PC-3 (cell line): ENCODE measurements at regions not wholly inside any gene's neighbourhood (a gene's known extent, or its start where the extent isn't known, plus 50 kb on each side); places are given as distances from the start of the nearest gene placed in this dataset.

Experiments
- ATAC-seq: fragments of 200-7000 bp; cut with Tn5 transposase; 2 replicates; pipeline ENCODE4 v1.9.1; 2020; ENCODE audit warnings: mild to moderate bottlenecking, moderate library complexity
- BruUV-seq: library from RNA; stranded (reverse); fragments of 400-500 nt; replicated peaks from 2 replicates; lab custom pipeline; 2021; lab: Mats Ljungman, UMichigan
- CTCF ChIA-PET: fragments of 300-600 bp; sonication (Branson Sonifier 250); formaldehyde crosslinking; loops from one replicate; lab custom pipeline; 2022; ENCODE audit warnings: antibody characterized with exemption; lab: Charles Lee
- POLR2A ChIA-PET: fragments of 300-600 bp; sonication (Branson Sonifier 250); formaldehyde crosslinking; loops from one replicate; lab custom pipeline; 2022; ENCODE audit warnings: antibody characterized with exemption; ENCODE audit not compliant: unreplicated experiment; lab: Charles Lee
- DNase-seq: peaks from one replicate; pipeline ENCODE4 v3.0.0-alpha.2; 2015
- H2AFZ ChIP-seq: fragments of 300-600 bp; sonication (generic); 2 replicates; pipeline ENCODE4 v1.6.0; 2016; ENCODE audit warnings: antibody characterized with exemption, low read length
- H3F3A ChIP-seq: fragments of 300-600 bp; sonication (generic); one replicate; pipeline ENCODE4 v1.6.0; 2017; ENCODE audit warnings: antibody characterized with exemption, low read length, control low read depth, mild to moderate bottlenecking; ENCODE audit not compliant: unreplicated experiment
- H3K27ac ChIP-seq: fragments of 300-600 bp; sonication (generic); 2 replicates; pipeline ENCODE4 v1.5.1; 2016; ENCODE audit warnings: mild to moderate bottlenecking, low read length
- H3K27me3 ChIP-seq: fragments of 300-600 bp; sonication (generic); 2 replicates; pipeline ENCODE4 v1.6.1; 2016; ENCODE audit warnings: low read length, mixed read lengths
- H3K36me3 ChIP-seq: fragments of 300-600 bp; sonication (generic); 2 replicates; pipeline ENCODE4 v1.6.1; 2016; ENCODE audit warnings: low read depth, mixed run types, low read length, mixed read lengths
- H3K4me1 ChIP-seq: fragments of 300-600 bp; sonication (generic); 2 replicates; pipeline ENCODE4 v1.5.1; 2016; ENCODE audit warnings: low read length; ENCODE audit not compliant: insufficient read depth
- H3K4me2 ChIP-seq: fragments of 300-600 bp; sonication (generic); 2 replicates; pipeline ENCODE4 v1.6.0; 2016; ENCODE audit warnings: low read length
- H3K4me3 ChIP-seq: fragments of 300-600 bp; sonication (generic); 2 replicates; pipeline ENCODE4 v1.5.1; 2016; ENCODE audit warnings: mild to moderate bottlenecking, low read length, mixed read lengths
- H3K79me2 ChIP-seq: fragments of 300-600 bp; sonication (generic); 2 replicates; pipeline ENCODE4 v1.6.1; 2017; ENCODE audit warnings: low read length, mixed read lengths
- H3K9ac ChIP-seq: fragments of 300-600 bp; sonication (generic); 2 replicates; pipeline ENCODE4 v1.6.0; 2016; ENCODE audit warnings: mild to moderate bottlenecking, low read length
- H3K9me2 ChIP-seq: fragments of 300-600 bp; sonication (generic); replicated peaks from 2 replicates; pipeline ENCODE4 v1.6.1; 2016; ENCODE audit warnings: mixed run types, low read length, mixed read lengths
- H3K9me3 ChIP-seq: fragments of 300-600 bp; sonication (generic); 2 replicates; pipeline ENCODE4 v1.6.1; 2016; ENCODE audit warnings: low read length, mixed read lengths
- H4K20me1 ChIP-seq: fragments of 300-600 bp; sonication (generic); 2 replicates; pipeline ENCODE4 v1.6.1; 2016; ENCODE audit warnings: low read length, mixed read lengths
- EZH2 ChIP-seq: fragments of 300-600 bp; sonication (generic); IDR thresholded peaks from one replicate; pipeline ENCODE4 v1.6.1; 2017; ENCODE audit warnings: antibody characterized with exemption, mild to moderate bottlenecking, low read length; ENCODE audit not compliant: unreplicated experiment
- EZH2phosphoT487 ChIP-seq: fragments of 300-600 bp; sonication (generic); IDR thresholded peaks from 2 replicates; pipeline ENCODE4 v1.6.1; 2018; ENCODE audit warnings: mild to moderate bottlenecking, antibody characterized with exemption, low read length, borderline replicate concordance
- intact Hi-C: fragments of 100-400 bp; cut with micrococcal nuclease; formaldehyde crosslinking; loops from 2 replicates; pipeline ENCODE4 v1.9.0; 2023
- TF ChIP-seq, protein P1 (sequence below): fragments of 300-600 bp; sonication (generic); conservative IDR thresholded peaks from 2 replicates; pipeline ENCODE4 v1.5.1; 2017; ENCODE audit warnings: antibody characterized with exemption, low read depth, mild to moderate bottlenecking, low read length

DNA sequence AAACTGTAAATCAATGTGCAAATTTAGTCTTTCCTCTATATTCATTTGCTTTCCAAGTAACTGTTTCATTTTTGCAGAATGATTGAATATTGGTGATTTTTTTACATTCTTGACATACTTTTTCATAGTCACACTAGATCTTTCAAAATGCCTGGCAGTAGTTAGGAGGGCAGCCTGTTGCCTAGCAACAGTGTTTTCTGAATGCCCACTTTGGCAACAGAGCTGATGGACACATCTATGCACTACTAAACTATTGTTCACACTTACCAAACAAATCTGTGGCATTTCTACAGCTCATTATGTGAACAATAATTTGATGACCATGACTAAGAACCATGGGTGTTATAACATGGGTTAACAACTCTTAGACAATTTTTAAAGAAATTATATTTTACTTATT, 438.0 kb upstream of the IMPG1 start:
- intact Hi-C loops, result no loop called here
- no peak for ATAC-seq
- CTCF ChIA-PET, result no interaction called here

DNA sequence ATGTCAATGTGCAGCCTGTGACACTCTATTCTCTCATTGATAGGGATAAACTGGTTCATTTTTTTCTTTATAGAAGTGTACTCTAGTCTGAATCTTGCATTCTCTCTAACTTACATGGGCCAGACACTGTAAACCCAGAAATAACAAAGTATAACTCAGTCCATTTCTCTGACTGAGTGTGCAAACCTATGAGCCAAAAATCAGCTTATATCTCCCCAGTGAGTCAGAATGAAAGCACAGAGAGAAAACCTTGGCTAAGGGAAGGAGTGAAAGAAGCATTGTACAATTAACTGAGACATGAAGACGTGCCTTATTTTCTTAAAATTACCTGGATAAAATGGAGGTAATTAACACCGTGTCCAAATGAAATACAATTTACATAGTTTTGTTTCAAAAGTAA, 436.9 kb upstream of the IMPG1 start:
- TF ChIP-seq EZH2phosphoT487 (no peak), EZH2 (no peak)
- TF ChIP-seq, protein P1, sequence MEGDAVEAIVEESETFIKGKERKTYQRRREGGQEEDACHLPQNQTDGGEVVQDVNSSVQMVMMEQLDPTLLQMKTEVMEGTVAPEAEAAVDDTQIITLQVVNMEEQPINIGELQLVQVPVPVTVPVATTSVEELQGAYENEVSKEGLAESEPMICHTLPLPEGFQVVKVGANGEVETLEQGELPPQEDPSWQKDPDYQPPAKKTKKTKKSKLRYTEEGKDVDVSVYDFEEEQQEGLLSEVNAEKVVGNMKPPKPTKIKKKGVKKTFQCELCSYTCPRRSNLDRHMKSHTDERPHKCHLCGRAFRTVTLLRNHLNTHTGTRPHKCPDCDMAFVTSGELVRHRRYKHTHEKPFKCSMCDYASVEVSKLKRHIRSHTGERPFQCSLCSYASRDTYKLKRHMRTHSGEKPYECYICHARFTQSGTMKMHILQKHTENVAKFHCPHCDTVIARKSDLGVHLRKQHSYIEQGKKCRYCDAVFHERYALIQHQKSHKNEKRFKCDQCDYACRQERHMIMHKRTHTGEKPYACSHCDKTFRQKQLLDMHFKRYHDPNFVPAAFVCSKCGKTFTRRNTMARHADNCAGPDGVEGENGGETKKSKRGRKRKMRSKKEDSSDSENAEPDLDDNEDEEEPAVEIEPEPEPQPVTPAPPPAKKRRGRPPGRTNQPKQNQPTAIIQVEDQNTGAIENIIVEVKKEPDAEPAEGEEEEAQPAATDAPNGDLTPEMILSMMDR, result no peak
- H3K79me2 ChIP-seq, result no peaks in the 10 kb centered on the region
- H3F3A ChIP-seq, result no peaks in the 10 kb centered on the region
- no peak for DNase-seq
- H3K36me3 ChIP-seq, result no peaks in the 10 kb centered on the region
- no peak overlapping the region for H3K4me2 ChIP-seq
- H3K4me1 ChIP-seq, result no peaks in the 10 kb centered on the region
- no peak overlapping the region for H2AFZ ChIP-seq
- no peak overlapping the region for H3K27ac ChIP-seq
- H3K9me3 ChIP-seq, result 0 out of 2 replicates have a peak, but pooled peaks cover 4% of the 10 kb centered on the region
- H3K9me2 ChIP-seq, result no peaks in the 10 kb centered on the region
- no peak overlapping the region for H3K9ac ChIP-seq
- POLR2A ChIA-PET, result no interaction called here
- no peaks in the 10 kb centered on the region for H3K27me3 ChIP-seq
- intact Hi-C loops, result no loop called here
- CTCF ChIA-PET, result no interaction called here
- no TSS peak for BruUV-seq
- ATAC-seq, result no peak
- no peaks in the 10 kb centered on the region for H4K20me1 ChIP-seq
- H3K4me3 ChIP-seq, result no peak overlapping the region

More for the DNA sequence above, 438.0 kb upstream of the IMPG1 start:
- no peak overlapping the region for H3K4me3 ChIP-seq
- H3K9me2 ChIP-seq, result no peaks in the 10 kb centered on the region
- H3F3A ChIP-seq, result no peaks in the 10 kb centered on the region
- no peak for TF ChIP-seq EZH2
- TF ChIP-seq, protein P1, result no peak
- TF ChIP-seq EZH2phosphoT487, result no peak
- DNase-seq, result no peak
- H3K79me2 ChIP-seq, result no peaks in the 10 kb centered on the region
- POLR2A ChIA-PET, result no interaction called here
- no TSS peak for BruUV-seq
- H2AFZ ChIP-seq, result no peak overlapping the region
- H3K27me3 ChIP-seq, result no peaks in the 10 kb centered on the region
- H3K9me3 ChIP-seq, result 0 out of 2 replicates have a peak, but pooled peaks cover 4% of the 10 kb centered on the region
- no peaks in the 10 kb centered on the region for H3K4me1 ChIP-seq
- H3K4me2 ChIP-seq, result no peak overlapping the region
- H3K36me3 ChIP-seq, result no peaks in the 10 kb centered on the region
- no peak overlapping the region for H3K9ac ChIP-seq
- H4K20me1 ChIP-seq, result no peaks in the 10 kb centered on the region
- no peak overlapping the region for H3K27ac ChIP-seq

DNA sequence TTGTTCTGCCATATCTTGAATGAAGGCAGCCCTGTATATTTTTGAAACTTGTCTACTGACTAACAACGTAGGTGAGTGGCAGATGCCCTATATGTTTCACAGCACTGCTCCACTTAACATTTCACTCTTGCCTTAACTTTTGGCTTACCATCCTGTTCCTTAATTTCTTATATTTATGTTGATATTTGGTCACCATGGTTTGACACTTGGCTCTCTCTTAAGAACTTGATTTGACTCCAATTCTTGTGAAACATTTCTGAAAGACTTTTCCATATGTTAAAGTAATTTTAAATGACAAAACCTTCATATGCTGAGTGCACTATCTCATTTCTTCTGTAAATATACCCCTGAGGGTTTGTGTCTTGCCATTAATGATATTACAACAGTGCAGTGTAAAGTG, 434.3 kb upstream of the IMPG1 start:
- H2AFZ ChIP-seq, result no peak overlapping the region
- no peaks in the 10 kb centered on the region for H3K27me3 ChIP-seq
- H3K27ac ChIP-seq, result no peak overlapping the region
- H3K4me3 ChIP-seq, result no peak overlapping the region
- no peak overlapping the region for H3K9ac ChIP-seq
- ChIA-PET CTCF (no interaction called here), POLR2A (no interaction called here)
- BruUV-seq, result no TSS peak
- no peaks in the 10 kb centered on the region for H3F3A ChIP-seq
- no peak overlapping the region for H3K4me2 ChIP-seq
- H3K79me2 ChIP-seq, result no peaks in the 10 kb centered on the region
- no peaks in the 10 kb centered on the region for H3K4me1 ChIP-seq
- TF ChIP-seq EZH2 (no peak), EZH2phosphoT487 (no peak)
- TF ChIP-seq, protein P1, result no peak
- H4K20me1 ChIP-seq, result no peaks in the 10 kb centered on the region
- intact Hi-C loops, result no loop called here
- no peaks in the 10 kb centered on the region for H3K9me2 ChIP-seq
- H3K36me3 ChIP-seq, result no peaks in the 10 kb centered on the region
- DNase-seq (no peak), ATAC-seq (no peak)
- H3K9me3 ChIP-seq, result 0 out of 2 replicates have a peak, but pooled peaks cover 4% of the 10 kb centered on the region
